Effector CD4-positive, alpha-beta T cell (primary cell): ENCODE measurements at regions not wholly inside any gene's neighbourhood (a gene's known extent, or its start where the extent isn't known, plus 50 kb on each side); places are given as distances from the start of the nearest gene placed in this dataset.
"Not testable (repeated sequence)": the region's sequence is repeated elsewhere in the genome, so short reads cannot be mapped to it uniquely, and the experiment has no call there.

Experiments used
- DNase-seq: peaks from one replicate; pipeline ENCODE4 v3.0.0-alpha.2; 2020

- DNase-seq: not testable (repeated sequence)
Observed at GRCh38 chr4:189846608-189847007, 94.1 kb upstream of the FRG1 start.

- not testable (repeated sequence) for DNase-seq
Observed at GRCh38 chr4:189848672-189849071, 92.0 kb upstream of the FRG1 start.

- no peak for DNase-seq
Observed at GRCh38 chr4:189850239-189850856, 90.3 kb upstream of the FRG1 start.

- DNase-seq: no peak
Observed at GRCh38 chr4:189858435-189858834, 82.2 kb upstream of the FRG1 start.

- DNase-seq: no peak
Observed at GRCh38 chr4:189861101-189861500, 79.6 kb upstream of the FRG1 start.

GRCh38 chr4:189869236-189869635 lies 71.4 kb upstream of the FRG1 start:
- no peak for DNase-seq

GRCh38 chr4:189870511-189871234 lies 70.0 kb upstream of the FRG1 start:
- DNase-seq: no peak

GRCh38 chr4:189874591-189874990 lies 66.1 kb upstream of the FRG1 start:
- no peak for DNase-seq

GRCh38 chr4:189881190-189881589 lies 59.5 kb upstream of the FRG1 start:
- DNase-seq: not testable (repeated sequence)

- not testable (repeated sequence) for DNase-seq
Observed at GRCh38 chr4:189888407-189888806, 52.3 kb upstream of the FRG1 start.
